Activated B cell treated with CpG ODN at 0.5 μM for 24 hours (primary cell): ENCODE measurements at regions not wholly inside any gene's neighbourhood (a gene's known extent, or its start where the extent isn't known, plus 50 kb on each side); places are given as distances from the start of the nearest gene placed in this dataset.
"Not testable (repeated sequence)": the region's sequence is repeated elsewhere in the genome, so short reads cannot be mapped to it uniquely, and the experiment has no call there.

Experiments used
- ATAC-seq: fragments of 200-7000 bp; cut with Tn5 transposase; one replicate; pipeline ENCODE4 v1.10.0; 2021; ENCODE audit warnings: low read depth, mild to moderate bottlenecking, moderate library complexity
- CTCF ChIA-PET: fragments of 350-600 bp; sonication (Branson Sonifier 250); formaldehyde crosslinking; loops from one replicate; lab custom pipeline; 2021; ENCODE audit warnings: antibody characterized with exemption; lab: Charles Lee
- POLR2A ChIA-PET: fragments of 350-600 bp; sonication (Branson Sonifier 250); formaldehyde crosslinking; loops from one replicate; lab custom pipeline; 2021; ENCODE audit warnings: antibody characterized with exemption; lab: Charles Lee
- DNase-seq: peaks from one replicate; pipeline ENCODE4 v3.0.0; 2022
- H3K27ac Mint-ChIP-seq: one replicate; pipeline ENCODE4 v1.8.0; 2020; ENCODE audit warnings: mixed read lengths
- H3K27me3 Mint-ChIP-seq: one replicate; pipeline ENCODE4 v1.8.0; 2021; ENCODE audit warnings: mixed read lengths
- H3K36me3 Mint-ChIP-seq: one replicate; pipeline ENCODE4 v1.8.0; 2021; ENCODE audit warnings: low read depth, mixed read lengths
- H3K4me1 Mint-ChIP-seq: one replicate; pipeline ENCODE4 v1.8.0; 2021; ENCODE audit warnings: mixed read lengths
- H3K4me3 Mint-ChIP-seq: one replicate; pipeline ENCODE4 v1.8.0; 2020; ENCODE audit warnings: mild to moderate bottlenecking, mixed read lengths
- H3K9me3 Mint-ChIP-seq: one replicate; pipeline ENCODE4 v1.8.0; 2020; ENCODE audit warnings: mixed read lengths
- intact Hi-C: fragments of 100-400 bp; cut with micrococcal nuclease; formaldehyde crosslinking; loops from one replicate; pipeline ENCODE4 v1.15.1; 2024
- TF ChIP-seq, protein P1 (sequence below): fragments of 200-600 bp; IDR thresholded peaks from one replicate; pipeline ENCODE4 v1.8.0; 2022; ENCODE audit warnings: antibody characterized with exemption, mild to moderate bottlenecking

DNA sequence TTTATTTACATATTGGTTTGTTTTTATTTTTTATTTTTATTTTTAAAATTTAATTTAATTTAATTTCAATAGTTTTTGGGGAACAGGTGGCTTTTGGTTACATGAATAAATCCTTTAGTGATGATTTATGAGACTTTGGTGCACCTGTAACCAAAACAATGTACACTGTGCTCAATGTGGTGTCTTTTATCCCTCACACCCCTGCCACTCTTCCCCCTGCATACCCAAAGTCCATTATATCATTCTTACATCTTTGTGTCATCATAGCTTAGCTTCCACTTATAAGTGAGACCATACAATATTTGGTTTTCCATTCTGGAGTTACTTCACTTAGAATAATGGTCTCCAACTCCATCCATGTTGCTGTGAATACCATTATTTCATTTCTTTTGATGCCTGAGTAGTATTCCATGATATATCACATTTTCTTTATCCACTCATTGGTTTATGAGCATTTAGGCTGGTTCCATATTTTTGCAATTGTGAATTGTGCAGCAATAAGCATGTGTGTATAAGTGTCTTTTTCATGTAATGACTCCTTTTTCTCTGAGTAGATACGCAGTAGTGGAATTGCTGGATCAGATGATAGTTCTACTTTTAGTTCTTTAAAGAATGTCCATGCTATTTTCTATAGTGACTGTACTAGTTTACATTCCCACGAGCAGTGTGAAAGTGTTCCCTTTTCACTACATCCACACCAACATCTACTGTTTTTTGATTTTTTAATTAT is 157.1 kb downstream of the CPXCR1 start:
- ChIA-PET CTCF (no interaction called here), POLR2A (no interaction called here)
- DNase-seq (no peak), ATAC-seq (no peak)
- H3K36me3 Mint-ChIP-seq: no peaks in the 10 kb centered on the region
- no peaks in the 10 kb centered on the region for H3K4me1 Mint-ChIP-seq
- intact Hi-C loops: loop anchor here (10.0 kb wide), 1 partner anchor 51 kb away; no protein-coding TSS in a partner anchor
- H3K27ac Mint-ChIP-seq: no peak overlapping the region
- no peaks in the 10 kb centered on the region for H3K9me3 Mint-ChIP-seq
- H3K27me3 Mint-ChIP-seq: no peaks in the 10 kb centered on the region
- TF ChIP-seq, protein P1, sequence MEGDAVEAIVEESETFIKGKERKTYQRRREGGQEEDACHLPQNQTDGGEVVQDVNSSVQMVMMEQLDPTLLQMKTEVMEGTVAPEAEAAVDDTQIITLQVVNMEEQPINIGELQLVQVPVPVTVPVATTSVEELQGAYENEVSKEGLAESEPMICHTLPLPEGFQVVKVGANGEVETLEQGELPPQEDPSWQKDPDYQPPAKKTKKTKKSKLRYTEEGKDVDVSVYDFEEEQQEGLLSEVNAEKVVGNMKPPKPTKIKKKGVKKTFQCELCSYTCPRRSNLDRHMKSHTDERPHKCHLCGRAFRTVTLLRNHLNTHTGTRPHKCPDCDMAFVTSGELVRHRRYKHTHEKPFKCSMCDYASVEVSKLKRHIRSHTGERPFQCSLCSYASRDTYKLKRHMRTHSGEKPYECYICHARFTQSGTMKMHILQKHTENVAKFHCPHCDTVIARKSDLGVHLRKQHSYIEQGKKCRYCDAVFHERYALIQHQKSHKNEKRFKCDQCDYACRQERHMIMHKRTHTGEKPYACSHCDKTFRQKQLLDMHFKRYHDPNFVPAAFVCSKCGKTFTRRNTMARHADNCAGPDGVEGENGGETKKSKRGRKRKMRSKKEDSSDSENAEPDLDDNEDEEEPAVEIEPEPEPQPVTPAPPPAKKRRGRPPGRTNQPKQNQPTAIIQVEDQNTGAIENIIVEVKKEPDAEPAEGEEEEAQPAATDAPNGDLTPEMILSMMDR: no peak
- H3K4me3 Mint-ChIP-seq: no peak overlapping the region

GRCh38 chrX:88908056-88908455 is 161.0 kb downstream of the CPXCR1 start:
- no peaks in the 10 kb centered on the region for H3K4me1 Mint-ChIP-seq
- ChIA-PET POLR2A (no interaction called here), CTCF (no interaction called here)
- no peak overlapping the region for H3K27ac Mint-ChIP-seq
- no peaks in the 10 kb centered on the region for H3K9me3 Mint-ChIP-seq
- H3K27me3 Mint-ChIP-seq: no peaks in the 10 kb centered on the region
- H3K36me3 Mint-ChIP-seq: no peaks in the 10 kb centered on the region
- intact Hi-C loops: loop anchor here (10.0 kb wide), 1 partner anchor 47 kb away; no protein-coding TSS in a partner anchor
- DNase-seq: no peak
- no peak overlapping the region for H3K4me3 Mint-ChIP-seq
- TF ChIP-seq, protein P1: no peak
- no peak for ATAC-seq

GRCh38 chrX:88937616-88938015 is 190.6 kb downstream of the CPXCR1 start:
- H3K9me3 Mint-ChIP-seq: no peaks in the 10 kb centered on the region
- no peaks in the 10 kb centered on the region for H3K27me3 Mint-ChIP-seq
- H3K4me3 Mint-ChIP-seq: no peak overlapping the region
- no peak for DNase-seq
- ChIA-PET CTCF (no interaction called here), POLR2A (no interaction called here)
- no peak overlapping the region for H3K27ac Mint-ChIP-seq
- no peaks in the 10 kb centered on the region for H3K36me3 Mint-ChIP-seq
- ATAC-seq: no peak
- intact Hi-C loops: no loop called here
- TF ChIP-seq, protein P1: no peak
- H3K4me1 Mint-ChIP-seq: no peaks in the 10 kb centered on the region

DNA sequence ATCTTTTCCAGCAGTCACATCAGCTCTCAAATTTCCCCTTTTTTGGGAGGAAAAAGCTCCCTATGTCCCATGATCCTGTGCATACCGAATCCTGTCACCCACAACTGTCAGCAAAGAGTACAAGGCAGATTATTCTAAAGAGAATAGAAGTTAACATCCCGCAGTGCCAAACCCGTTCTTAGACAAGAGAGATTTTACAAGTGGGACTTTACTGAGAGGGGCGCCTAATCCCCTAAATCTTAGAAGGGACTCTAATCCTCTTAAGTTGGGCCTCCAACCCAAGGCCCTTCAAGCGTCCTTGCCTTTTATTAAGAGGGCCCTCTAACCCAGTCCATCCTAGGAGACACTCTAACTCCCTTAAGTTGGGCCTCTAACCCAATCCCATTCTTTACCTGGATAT is 193.9 kb downstream of the CPXCR1 start:
- intact Hi-C loops: no loop called here
- ChIA-PET CTCF (no interaction called here), POLR2A (no interaction called here)
- no peak overlapping the region for H3K4me3 Mint-ChIP-seq
- H3K36me3 Mint-ChIP-seq: no peaks in the 10 kb centered on the region
- H3K4me1 Mint-ChIP-seq: no peaks in the 10 kb centered on the region
- no peaks in the 10 kb centered on the region for H3K27me3 Mint-ChIP-seq
- no peak for ATAC-seq
- H3K27ac Mint-ChIP-seq: no peak overlapping the region
- DNase-seq: no peak
- H3K9me3 Mint-ChIP-seq: no peaks in the 10 kb centered on the region
- TF ChIP-seq, protein P1: no peak

- POLR2A ChIA-PET: no interaction called here
These were observed 197.6 kb downstream of the CPXCR1 start for GRCh38 chrX:88944661-88945060.

DNA sequence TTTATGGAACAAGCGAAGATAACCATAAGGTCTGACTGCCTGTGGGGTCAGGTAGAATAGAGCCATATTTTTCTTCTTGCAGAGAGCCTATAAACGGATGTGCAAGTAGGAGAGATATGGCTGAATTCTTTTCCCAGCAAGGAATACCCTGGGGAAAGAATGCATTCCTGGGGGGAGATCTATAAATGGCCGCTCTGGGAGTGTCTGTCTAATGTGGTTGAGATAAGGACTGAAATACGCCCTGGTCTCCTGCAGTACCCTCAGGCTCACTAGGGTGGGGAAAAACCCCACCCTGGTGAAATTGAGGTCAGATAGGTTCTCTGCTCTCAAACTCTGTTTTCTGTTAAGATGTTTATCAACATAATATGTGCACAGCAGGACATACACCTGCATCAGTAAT is 209.0 kb downstream of the CPXCR1 start:
- POLR2A ChIA-PET, DNase-seq, H3K4me3 Mint-ChIP-seq, H3K36me3 Mint-ChIP-seq, H3K27ac Mint-ChIP-seq, H3K9me3 Mint-ChIP-seq, H3K27me3 Mint-ChIP-seq, ATAC-seq, H3K4me1 Mint-ChIP-seq, CTCF ChIA-PET: not testable (repeated sequence)
- intact Hi-C loops: loop anchor here (10.0 kb wide), 1 partner anchor 51 kb away; no protein-coding TSS in a partner anchor

More at GRCh38 chrX:88944661-88945060, 197.6 kb downstream of the CPXCR1 start:
- H3K4me3 Mint-ChIP-seq: no peak overlapping the region
- no peaks in the 10 kb centered on the region for H3K36me3 Mint-ChIP-seq
- H3K27ac Mint-ChIP-seq: no peak overlapping the region
- TF ChIP-seq, protein P1: no peak
- H3K9me3 Mint-ChIP-seq: peaks cover 2% of the 10 kb centered on the region
- H3K4me1 Mint-ChIP-seq: no peaks in the 10 kb centered on the region
- DNase-seq: no peak
- CTCF ChIA-PET: no interaction called here
- intact Hi-C loops: no loop called here
- H3K27me3 Mint-ChIP-seq: no peaks in the 10 kb centered on the region
- no peak for ATAC-seq
